ENCODE measurements at regions not wholly inside any gene's neighbourhood (a gene's known extent, or its start where the extent isn't known, plus 50 kb on each side); places are given as distances from the start of the nearest gene placed in this dataset.
"Not testable (repeated sequence)": the region's sequence is repeated elsewhere in the genome, so short reads cannot be mapped to it uniquely, and the experiment has no call there.

- Histone ChIP-seq H3K4me1 (ENCODE audit: control insufficient read depth in 3 of 3, insufficient read depth in 3 of 3, low read length in 3 of 3) (no peaks in the 10 kb centered on the region), H3K4me3 (ENCODE audit: low read length in 3 of 3) (no peak overlapping the region), H3K27ac (ENCODE audit: low read depth, low read length) (no peak overlapping the region), H3K9ac (ENCODE audit: low read depth in 1 of 3, low read length in 3 of 3) (no peak overlapping the region), H3K36me3 (ENCODE audit: control insufficient read depth in 3 of 3, insufficient read depth in 3 of 3, low read length in 3 of 3) (no peaks in the 10 kb centered on the region), H3K27me3 (ENCODE audit: control insufficient read depth in 3 of 3, insufficient read depth in 3 of 3, low read length in 3 of 3) (no peaks in the 10 kb centered on the region), H3K9me3 (ENCODE audit: control insufficient read depth in 3 of 3, low read length in 3 of 3) (no peaks in the 10 kb centered on the region)
These were observed 162.4 kb downstream of the C12orf75 start for GRCh38 chr12:105492591-105493545.

GRCh38 chr12:105499205-105499604 lies 168.7 kb downstream of the C12orf75 start:
- no peaks in the 10 kb centered on the region for H3K36me3 ChIP-seq (ENCODE audit: control insufficient read depth in 3 of 3, insufficient read depth in 3 of 3, low read length in 3 of 3)
- no peak overlapping the region for H3K27ac ChIP-seq (ENCODE audit: low read depth, low read length)
- no peaks in the 10 kb centered on the region for H3K9me3 ChIP-seq (ENCODE audit: control insufficient read depth in 3 of 3, low read length in 3 of 3)
- no peaks in the 10 kb centered on the region for H3K27me3 ChIP-seq (ENCODE audit: control insufficient read depth in 3 of 3, insufficient read depth in 3 of 3, low read length in 3 of 3)
- no peaks in the 10 kb centered on the region for H3K4me1 ChIP-seq (ENCODE audit: control insufficient read depth in 3 of 3, insufficient read depth in 3 of 3, low read length in 3 of 3)
- H3K4me3 ChIP-seq (ENCODE audit: low read length in 3 of 3), result no peak overlapping the region
- H3K9ac ChIP-seq (ENCODE audit: low read depth in 1 of 3, low read length in 3 of 3), result no peak overlapping the region

GRCh38 chr12:105500676-105501075 lies 170.2 kb downstream of the C12orf75 start:
- H3K27ac ChIP-seq (ENCODE audit: low read depth, low read length); H3K4me1 ChIP-seq (ENCODE audit: control insufficient read depth in 3 of 3, insufficient read depth in 3 of 3, low read length in 3 of 3); H3K27me3 ChIP-seq (ENCODE audit: control insufficient read depth in 3 of 3, insufficient read depth in 3 of 3, low read length in 3 of 3); H3K4me3 ChIP-seq (ENCODE audit: low read length in 3 of 3); H3K9me3 ChIP-seq (ENCODE audit: control insufficient read depth in 3 of 3, low read length in 3 of 3); H3K36me3 ChIP-seq (ENCODE audit: control insufficient read depth in 3 of 3, insufficient read depth in 3 of 3, low read length in 3 of 3); H3K9ac ChIP-seq (ENCODE audit: low read depth in 1 of 3, low read length in 3 of 3): not testable (repeated sequence)

- H3K4me1 ChIP-seq (ENCODE audit: control insufficient read depth in 3 of 3, insufficient read depth in 3 of 3, low read length in 3 of 3), result peaks cover 0 to 3% (median 0%) of the 10 kb centered on the region in 3 donors
- no peaks in the 10 kb centered on the region for H3K36me3 ChIP-seq (ENCODE audit: control insufficient read depth in 3 of 3, insufficient read depth in 3 of 3, low read length in 3 of 3)
- no peak overlapping the region for H3K27ac ChIP-seq (ENCODE audit: low read depth, low read length)
- no peak overlapping the region for H3K4me3 ChIP-seq (ENCODE audit: low read length in 3 of 3)
- H3K9ac ChIP-seq (ENCODE audit: low read depth in 1 of 3, low read length in 3 of 3), result no peak overlapping the region
- no peaks in the 10 kb centered on the region for H3K27me3 ChIP-seq (ENCODE audit: control insufficient read depth in 3 of 3, insufficient read depth in 3 of 3, low read length in 3 of 3)
- H3K9me3 ChIP-seq (ENCODE audit: control insufficient read depth in 3 of 3, low read length in 3 of 3), result no peaks in the 10 kb centered on the region
These were observed 172.0 kb downstream of the C12orf75 start for GRCh38 chr12:105502426-105502930.

GRCh38 chr12:105503619-105504018 lies 173.1 kb downstream of the C12orf75 start:
- H3K9ac ChIP-seq (ENCODE audit: low read depth in 1 of 3, low read length in 3 of 3), result no peak overlapping the region
- H3K27me3 ChIP-seq (ENCODE audit: control insufficient read depth in 3 of 3, insufficient read depth in 3 of 3, low read length in 3 of 3), result no peaks in the 10 kb centered on the region
- peaks cover 3 to 10% (median 4%) of the 10 kb centered on the region in 3 donors for H3K4me1 ChIP-seq (ENCODE audit: control insufficient read depth in 3 of 3, insufficient read depth in 3 of 3, low read length in 3 of 3)
- no peak overlapping the region for H3K4me3 ChIP-seq (ENCODE audit: low read length in 3 of 3)
- H3K36me3 ChIP-seq (ENCODE audit: control insufficient read depth in 3 of 3, insufficient read depth in 3 of 3, low read length in 3 of 3), result no peaks in the 10 kb centered on the region
- H3K27ac ChIP-seq (ENCODE audit: low read depth, low read length), result no peak overlapping the region
- H3K9me3 ChIP-seq (ENCODE audit: control insufficient read depth in 3 of 3, low read length in 3 of 3), result no peaks in the 10 kb centered on the region

- H3K4me3 ChIP-seq (ENCODE audit: low read length in 3 of 3), result no peak overlapping the region
- no peaks in the 10 kb centered on the region for H3K27me3 ChIP-seq (ENCODE audit: control insufficient read depth in 3 of 3, insufficient read depth in 3 of 3, low read length in 3 of 3)
- peaks cover 3 to 10% (median 4%) of the 10 kb centered on the region in 3 donors for H3K4me1 ChIP-seq (ENCODE audit: control insufficient read depth in 3 of 3, insufficient read depth in 3 of 3, low read length in 3 of 3)
- no peaks in the 10 kb centered on the region for H3K36me3 ChIP-seq (ENCODE audit: control insufficient read depth in 3 of 3, insufficient read depth in 3 of 3, low read length in 3 of 3)
- H3K27ac ChIP-seq (ENCODE audit: low read depth, low read length), result no peak overlapping the region
- H3K9ac ChIP-seq (ENCODE audit: low read depth in 1 of 3, low read length in 3 of 3), result no peak overlapping the region
- no peaks in the 10 kb centered on the region for H3K9me3 ChIP-seq (ENCODE audit: control insufficient read depth in 3 of 3, low read length in 3 of 3)
These were observed 173.8 kb downstream of the C12orf75 start for GRCh38 chr12:105504286-105504685.

- Histone ChIP-seq H3K27ac (ENCODE audit: low read depth, low read length) (no peak overlapping the region), H3K4me1 (ENCODE audit: control insufficient read depth in 3 of 3, insufficient read depth in 3 of 3, low read length in 3 of 3) (peaks cover 3 to 10% (median 4%) of the 10 kb centered on the region in 3 donors), H3K27me3 (ENCODE audit: control insufficient read depth in 3 of 3, insufficient read depth in 3 of 3, low read length in 3 of 3) (no peaks in the 10 kb centered on the region), H3K36me3 (ENCODE audit: control insufficient read depth in 3 of 3, insufficient read depth in 3 of 3, low read length in 3 of 3) (no peaks in the 10 kb centered on the region), H3K4me3 (ENCODE audit: low read length in 3 of 3) (no peak overlapping the region), H3K9ac (ENCODE audit: low read depth in 1 of 3, low read length in 3 of 3) (no peak overlapping the region), H3K9me3 (ENCODE audit: control insufficient read depth in 3 of 3, low read length in 3 of 3) (no peaks in the 10 kb centered on the region)
These were observed 176.3 kb downstream of the C12orf75 start for GRCh38 chr12:105506678-105507310.

- no peaks in the 10 kb centered on the region for H3K36me3 ChIP-seq (ENCODE audit: control insufficient read depth in 3 of 3, insufficient read depth in 3 of 3, low read length in 3 of 3)
- no peaks in the 10 kb centered on the region for H3K27me3 ChIP-seq (ENCODE audit: control insufficient read depth in 3 of 3, insufficient read depth in 3 of 3, low read length in 3 of 3)
- peaks cover 3 to 10% (median 4%) of the 10 kb centered on the region in 3 donors for H3K4me1 ChIP-seq (ENCODE audit: control insufficient read depth in 3 of 3, insufficient read depth in 3 of 3, low read length in 3 of 3)
- no peak overlapping the region for H3K27ac ChIP-seq (ENCODE audit: low read depth, low read length)
- H3K4me3 ChIP-seq (ENCODE audit: low read length in 3 of 3), result no peak overlapping the region
- H3K9me3 ChIP-seq (ENCODE audit: control insufficient read depth in 3 of 3, low read length in 3 of 3), result no peaks in the 10 kb centered on the region
- H3K9ac ChIP-seq (ENCODE audit: low read depth in 1 of 3, low read length in 3 of 3), result no peak overlapping the region
These were observed 177.0 kb downstream of the C12orf75 start for GRCh38 chr12:105507311-105508038.

- H3K4me1 ChIP-seq (ENCODE audit: control insufficient read depth in 3 of 3, insufficient read depth in 3 of 3, low read length in 3 of 3), result peaks cover 3 to 10% (median 4%) of the 10 kb centered on the region in 3 donors
- no peak overlapping the region for H3K27ac ChIP-seq (ENCODE audit: low read depth, low read length)
- no peak overlapping the region for H3K4me3 ChIP-seq (ENCODE audit: low read length in 3 of 3)
- no peak overlapping the region for H3K9ac ChIP-seq (ENCODE audit: low read depth in 1 of 3, low read length in 3 of 3)
- H3K36me3 ChIP-seq (ENCODE audit: control insufficient read depth in 3 of 3, insufficient read depth in 3 of 3, low read length in 3 of 3), result no peaks in the 10 kb centered on the region
- no peaks in the 10 kb centered on the region for H3K9me3 ChIP-seq (ENCODE audit: control insufficient read depth in 3 of 3, low read length in 3 of 3)
- no peaks in the 10 kb centered on the region for H3K27me3 ChIP-seq (ENCODE audit: control insufficient read depth in 3 of 3, insufficient read depth in 3 of 3, low read length in 3 of 3)
These were observed 177.6 kb downstream of the C12orf75 start for GRCh38 chr12:105508096-105508495.
